Dedifferentiated amniotic fluid mesenchymal stem cell (primary cell): ENCODE measurements at regions not wholly inside any gene's neighbourhood (a gene's known extent, or its start where the extent isn't known, plus 50 kb on each side); places are given as distances from the start of the nearest gene placed in this dataset.
"Not testable (repeated sequence)": the region's sequence is repeated elsewhere in the genome, so short reads cannot be mapped to it uniquely, and the experiment has no call there.

ENCODE experiments used
- DNase-seq: peaks from one replicate; pipeline ENCODE4 v3.0.0-alpha.2; 2016; ENCODE audit errors: extremely low spot score

- no peak for DNase-seq
Observed at GRCh38 chr4:53716471-53717063, 125.3 kb upstream of the LNX1 start.

- no peak for DNase-seq
Observed at GRCh38 chr4:53716011-53716410, 124.7 kb upstream of the LNX1 start.

DNA sequence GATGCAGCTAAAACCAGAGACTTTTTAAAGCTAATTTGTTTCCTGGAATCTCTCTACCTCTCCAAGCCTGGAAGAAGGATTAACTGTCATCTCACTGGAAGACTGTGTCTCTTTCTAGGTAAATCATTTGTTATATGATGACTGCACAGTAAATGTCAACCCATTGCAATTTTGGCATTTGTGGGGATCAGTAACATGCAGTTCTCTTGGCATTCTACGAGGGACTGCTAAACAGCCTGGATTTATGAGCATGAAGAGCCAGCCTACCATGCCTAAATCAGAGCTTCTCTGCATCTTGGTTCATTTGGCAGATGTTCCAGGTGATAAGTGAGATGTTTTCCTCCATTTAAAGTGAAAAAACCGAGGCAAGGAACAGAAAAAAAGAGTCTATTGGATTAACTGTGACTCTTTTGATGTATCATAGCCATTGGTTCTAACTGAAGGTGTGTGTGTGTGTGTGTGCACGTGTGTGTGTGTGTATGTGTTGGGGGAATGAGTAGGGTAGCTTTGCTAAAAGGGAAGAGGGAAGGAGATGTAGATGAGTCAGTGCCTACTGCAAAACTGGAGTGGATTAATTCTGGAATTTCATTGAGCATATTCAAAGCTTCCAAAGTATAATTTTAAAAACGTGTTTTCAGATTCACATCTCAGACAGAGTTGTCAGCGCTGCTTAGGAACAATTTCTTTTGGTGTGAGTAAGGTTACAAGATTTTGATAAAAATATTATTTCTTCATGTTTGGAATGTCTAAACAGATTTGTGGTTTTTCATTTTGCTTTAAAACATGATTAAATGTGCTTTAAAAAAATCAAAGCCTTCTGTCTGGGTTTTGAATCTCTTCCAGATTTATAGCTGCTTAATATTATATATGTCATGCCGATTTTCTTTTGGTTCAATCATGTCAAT is 123.2 kb upstream of the LNX1 start:
- DNase-seq: peak; percentile 72

GRCh38 chr4:53713767-53714166 is 122.5 kb upstream of the LNX1 start:
- no peak for DNase-seq

GRCh38 chr4:53713296-53713695 is 122.0 kb upstream of the LNX1 start:
- DNase-seq: no peak

- no peak for DNase-seq
Observed at GRCh38 chr4:53712408-53713020, 121.2 kb upstream of the LNX1 start.

DNA sequence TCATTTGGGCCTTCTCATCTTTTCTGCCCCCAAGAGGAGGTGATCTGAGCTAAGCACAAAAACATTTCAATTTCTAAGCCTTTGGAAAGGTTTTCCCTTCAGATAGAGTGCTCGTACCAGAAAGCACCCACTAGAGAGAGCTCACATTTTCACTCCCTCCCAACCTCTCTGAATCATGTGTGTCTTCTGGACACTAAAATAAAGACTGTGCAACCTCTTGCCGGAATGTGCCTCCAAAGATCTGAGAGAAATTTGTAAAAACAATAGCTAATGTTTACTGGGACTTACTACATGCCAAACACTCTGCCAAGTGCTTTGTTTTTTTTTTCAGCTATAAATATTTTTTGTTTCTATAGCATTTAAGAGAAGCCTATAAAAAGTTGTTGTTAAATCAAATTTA is 120.6 kb upstream of the LNX1 start:
- DNase-seq: no peak

DNA sequence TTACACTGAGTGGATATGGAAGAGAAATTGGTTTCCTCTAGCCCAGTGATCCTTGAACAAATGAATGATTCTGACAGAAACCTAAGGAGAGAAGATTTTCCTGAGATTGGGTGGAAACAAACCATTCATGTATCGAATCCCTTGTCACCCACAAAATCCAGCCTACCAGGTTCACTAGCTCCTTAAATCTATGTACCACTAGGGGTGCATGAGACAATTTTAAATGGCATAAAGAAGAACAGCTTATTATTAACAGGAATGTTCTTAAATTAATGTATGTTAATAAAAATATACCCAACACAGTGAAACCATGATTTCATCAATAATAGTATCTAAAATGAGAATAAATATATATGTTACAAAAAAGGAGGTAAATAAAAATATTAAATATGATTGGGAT is 118.4 kb upstream of the LNX1 start:
- no peak for DNase-seq

- DNase-seq: no peak
Observed at GRCh38 chr4:53707491-53707890, 116.2 kb upstream of the LNX1 start.

DNA sequence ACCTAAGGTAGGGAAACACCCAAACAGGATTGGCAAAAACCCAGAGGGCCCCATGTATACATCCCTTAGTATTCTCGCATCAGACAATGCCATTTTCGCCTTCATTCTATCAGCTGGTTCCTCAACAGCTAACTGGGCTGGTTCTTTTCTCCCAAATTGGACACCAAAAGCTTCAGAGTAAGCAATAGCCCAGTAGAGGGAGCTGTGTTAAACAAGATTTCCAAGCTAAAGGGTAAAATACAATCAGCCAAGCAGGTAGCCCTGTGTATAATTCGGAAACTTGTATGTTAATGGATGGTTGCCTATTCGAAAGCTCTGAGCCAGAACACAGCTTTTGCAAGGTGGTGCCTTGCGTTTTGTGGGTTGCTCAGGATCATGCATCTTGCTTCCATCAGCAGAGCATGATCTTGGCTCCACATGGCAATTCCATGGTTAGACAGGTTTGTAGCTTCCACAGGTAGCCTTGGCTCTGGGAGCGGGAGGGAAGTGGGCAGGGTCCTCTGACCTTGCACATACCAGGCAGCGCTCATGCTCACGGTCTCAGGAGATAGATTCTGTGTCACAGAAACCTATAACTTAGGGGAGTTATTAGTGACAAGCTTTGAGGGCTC is 115.2 kb upstream of the LNX1 start:
- peak; percentile 81 for DNase-seq

DNA sequence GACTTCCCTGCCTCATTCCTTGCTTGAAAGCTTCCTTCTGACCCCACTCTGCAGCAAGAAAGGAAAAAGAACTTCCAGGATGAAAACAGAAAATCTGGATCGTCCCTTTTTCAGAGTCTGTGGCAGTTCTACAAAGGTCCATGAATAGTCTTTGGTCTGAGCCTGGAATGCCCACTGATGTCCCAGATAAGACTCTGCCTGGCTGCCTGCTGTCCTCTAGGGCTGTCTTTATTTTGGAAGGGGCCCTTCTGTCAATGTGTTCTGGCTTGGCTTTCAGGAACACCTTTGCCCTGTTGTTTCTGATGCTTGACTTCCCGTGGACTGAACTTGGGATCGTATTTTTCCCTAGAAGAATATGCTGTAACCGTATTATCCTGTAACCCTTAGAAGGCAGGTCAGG is 114.7 kb upstream of the LNX1 start:
- no peak for DNase-seq

DNA sequence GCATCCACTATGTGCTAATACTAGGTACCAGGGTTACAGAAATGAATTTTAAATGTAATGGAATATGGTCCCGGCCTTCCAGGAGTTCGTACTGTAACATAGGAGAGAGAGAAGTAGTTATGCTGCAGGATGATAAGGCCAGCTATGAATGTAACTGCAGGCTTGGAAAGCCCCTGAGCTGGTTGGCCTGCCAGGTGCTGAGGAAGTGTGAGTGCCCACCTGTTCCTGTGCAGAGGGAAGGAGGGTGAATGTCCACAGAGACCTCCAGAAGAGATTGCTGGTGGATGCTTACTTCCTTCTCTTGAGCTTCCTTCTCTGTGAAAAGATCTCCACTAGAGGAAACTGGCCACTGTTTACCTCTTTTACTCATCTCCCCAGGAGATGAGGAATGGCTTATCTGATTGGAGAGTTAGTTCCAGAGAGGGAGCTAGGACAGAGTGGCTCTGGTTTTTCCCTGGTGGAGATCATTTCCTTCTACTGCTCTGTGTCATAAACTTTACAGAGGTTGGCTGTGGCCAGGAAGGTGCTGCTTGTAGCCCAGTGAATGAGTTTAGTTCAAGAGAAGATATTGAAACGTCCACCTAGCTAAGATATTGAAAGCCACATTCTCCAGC is 114.0 kb upstream of the LNX1 start:
- no peak for DNase-seq

GRCh38 chr4:53704329-53704728 is 113.0 kb upstream of the LNX1 start:
- no peak for DNase-seq

- no peak for DNase-seq
Observed at GRCh38 chr4:53703267-53703655, 112.0 kb upstream of the LNX1 start.

- peak; percentile 52 for DNase-seq
Observed at GRCh38 chr4:53702334-53703266, 111.3 kb upstream of the LNX1 start.

GRCh38 chr4:53701260-53701659 is 110.0 kb upstream of the LNX1 start:
- DNase-seq: not testable (repeated sequence)

- not testable (repeated sequence) for DNase-seq
Observed at GRCh38 chr4:53699310-53699709, 108.0 kb upstream of the LNX1 start.

- no peak for DNase-seq
Observed at GRCh38 chr4:53697016-53697685, 105.9 kb upstream of the LNX1 start.

GRCh38 chr4:53695540-53696463 is 104.5 kb upstream of the LNX1 start:
- DNase-seq: no peak
